Tibial artery (tissue), 4 donors: ENCODE measurements at regions not wholly inside any gene's neighbourhood (a gene's known extent, or its start where the extent isn't known, plus 50 kb on each side); places are given as distances from the start of the nearest gene placed in this dataset.
"Not testable (repeated sequence)": the region's sequence is repeated elsewhere in the genome, so short reads cannot be mapped to it uniquely, and the experiment has no call there.

Experiments
- DNase-seq, 2 donors: peaks; one replicate each; pipeline ENCODE4 v3.0.0-alpha.2; 2019
- H3K27ac ChIP-seq, 2 donors: fragments of 200-600 bp; sonication (generic) in 1 of 2; 1 replicate in 1 of 2; 2 replicates in 1 of 2; pipeline ENCODE4 v1.5.1; 2018 to 2019; ENCODE audit warnings: mild to moderate bottlenecking in 1 of 2
- H3K27me3 ChIP-seq, 2 donors: fragments of 200-600 bp; sonication (generic) in 1 of 2; one replicate each; pipeline versions ENCODE4 v1.5.1 to v1.6.0; 2016 to 2019
- H3K36me3 ChIP-seq, 3 donors: fragments of 200-600 bp; sonication (generic) in 2 of 3; one replicate each; pipeline ENCODE4 v1.5.1; 2016 to 2019; ENCODE audit warnings: mild to moderate bottlenecking in 2 of 3
- H3K4me1 ChIP-seq, 4 donors: fragments of 200-600 bp; sonication (generic) in 2 of 4; 1 replicate in 3 of 4; 2 replicates in 1 of 4; pipeline ENCODE4 v1.5.1; 2016 to 2019
- H3K4me3 ChIP-seq, 2 donors: fragments of 200-600 bp; sonication (generic) in 1 of 2; 1 replicate in 1 of 2; 2 replicates in 1 of 2; pipeline ENCODE4 v1.5.1; 2018 to 2019; ENCODE audit warnings: mild to moderate bottlenecking in 2 of 2
- H3K9me3 ChIP-seq, 3 donors: fragments of 200-600 bp; sonication (generic) in 1 of 3; one replicate each; pipeline ENCODE4 v1.5.1; 2016 to 2019
- intact Hi-C: fragments of 100-400 bp; cut with DNase I; formaldehyde crosslinking; loops from one replicate; pipeline ENCODE4 v1.15.0; 2023; ENCODE audit warnings: low total_unique reads
- TF ChIP-seq, protein P1 (sequence below), 2 experiments: fragments of 200-600 bp in 1 of 2; fragments of 450-650 bp in 1 of 2; IDR thresholded peaks; one replicate each; pipeline ENCODE4 v1.5.1; 2017 to 2019; ENCODE audit warnings: antibody characterized with exemption in 2 of 2, mild to moderate bottlenecking in 1 of 2, moderate library complexity in 1 of 2

DNA sequence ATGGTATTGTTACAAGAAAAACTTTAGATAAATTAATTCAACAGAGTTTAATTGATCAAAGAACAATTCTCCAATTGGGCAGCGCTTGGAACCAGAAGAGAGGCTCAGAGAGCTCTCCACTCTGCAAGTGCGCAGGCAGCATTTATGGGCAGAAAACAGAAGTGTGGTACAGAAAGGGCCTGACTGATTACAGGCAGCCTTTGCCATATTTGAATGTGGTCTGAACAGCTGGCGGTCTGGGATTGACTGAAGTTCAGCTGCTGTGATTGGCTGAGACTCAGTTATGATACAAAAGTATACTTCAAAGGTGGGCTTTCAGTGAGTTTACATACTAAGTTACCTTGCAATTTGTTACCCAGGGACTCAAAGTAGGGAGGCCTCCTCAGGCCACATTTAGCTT, 301.3 kb upstream of the ID2 start:
- Histone ChIP-seq H3K27me3 (no peaks in the 10 kb centered on the region), H3K9me3 (no peaks in the 10 kb centered on the region), H3K4me3 (no peak overlapping the region), H3K36me3 (no peaks in the 10 kb centered on the region), H3K27ac (no peak overlapping the region), H3K4me1 (no peaks in the 10 kb centered on the region)
- DNase-seq: no peak
- intact Hi-C loops: no loop called here
- TF ChIP-seq, protein P1, sequence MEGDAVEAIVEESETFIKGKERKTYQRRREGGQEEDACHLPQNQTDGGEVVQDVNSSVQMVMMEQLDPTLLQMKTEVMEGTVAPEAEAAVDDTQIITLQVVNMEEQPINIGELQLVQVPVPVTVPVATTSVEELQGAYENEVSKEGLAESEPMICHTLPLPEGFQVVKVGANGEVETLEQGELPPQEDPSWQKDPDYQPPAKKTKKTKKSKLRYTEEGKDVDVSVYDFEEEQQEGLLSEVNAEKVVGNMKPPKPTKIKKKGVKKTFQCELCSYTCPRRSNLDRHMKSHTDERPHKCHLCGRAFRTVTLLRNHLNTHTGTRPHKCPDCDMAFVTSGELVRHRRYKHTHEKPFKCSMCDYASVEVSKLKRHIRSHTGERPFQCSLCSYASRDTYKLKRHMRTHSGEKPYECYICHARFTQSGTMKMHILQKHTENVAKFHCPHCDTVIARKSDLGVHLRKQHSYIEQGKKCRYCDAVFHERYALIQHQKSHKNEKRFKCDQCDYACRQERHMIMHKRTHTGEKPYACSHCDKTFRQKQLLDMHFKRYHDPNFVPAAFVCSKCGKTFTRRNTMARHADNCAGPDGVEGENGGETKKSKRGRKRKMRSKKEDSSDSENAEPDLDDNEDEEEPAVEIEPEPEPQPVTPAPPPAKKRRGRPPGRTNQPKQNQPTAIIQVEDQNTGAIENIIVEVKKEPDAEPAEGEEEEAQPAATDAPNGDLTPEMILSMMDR (IDR thresholded peaks at IDR 0.05): no peak

DNA sequence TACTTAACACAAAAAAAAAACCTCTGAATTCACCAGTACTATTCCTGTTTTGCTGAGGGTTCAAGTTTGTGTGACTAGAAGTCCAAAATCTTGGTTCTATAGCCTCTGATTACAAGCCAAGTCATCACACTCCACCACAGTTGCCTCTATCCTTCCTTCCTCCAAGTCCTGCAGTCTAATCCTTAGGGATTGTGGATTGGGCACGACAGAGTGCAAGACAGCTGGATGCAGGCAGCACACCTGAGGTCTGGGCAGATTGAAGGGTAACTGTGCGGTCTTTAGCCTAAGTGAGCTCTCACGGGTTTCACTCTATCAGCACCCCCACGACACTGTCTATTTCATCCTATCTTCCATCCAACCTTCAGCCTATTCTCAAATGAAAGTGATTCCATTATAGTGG, 299.4 kb upstream of the ID2 start:
- Histone ChIP-seq H3K27me3 (no peaks in the 10 kb centered on the region), H3K4me3 (no peak overlapping the region), H3K27ac (no peak overlapping the region), H3K4me1 (no peaks in the 10 kb centered on the region), H3K9me3 (no peaks in the 10 kb centered on the region), H3K36me3 (no peaks in the 10 kb centered on the region)
- no peak for DNase-seq
- TF ChIP-seq, protein P1 (IDR thresholded peaks at IDR 0.05): no peak
- intact Hi-C loops: no loop called here

DNA sequence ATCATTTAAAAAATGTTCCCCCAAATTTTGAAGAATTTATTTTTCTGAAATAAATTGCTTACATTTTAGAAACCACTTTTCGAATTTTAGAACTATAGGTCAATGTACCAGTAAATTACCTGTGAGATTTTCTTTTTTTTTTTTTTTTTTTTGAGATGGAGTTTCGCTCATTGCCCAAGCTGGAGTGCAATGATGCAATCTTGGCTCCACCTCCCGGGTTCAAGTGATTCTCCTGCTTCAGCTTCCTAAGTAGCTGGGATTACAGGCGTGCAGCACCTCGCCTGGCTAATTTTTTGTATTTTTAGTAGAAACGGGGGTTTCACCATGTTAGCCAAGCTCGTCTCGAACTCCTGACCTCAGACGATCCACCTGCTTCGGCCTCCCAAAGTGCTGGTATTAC, 295.1 kb upstream of the ID2 start:
- H3K4me3 ChIP-seq, H3K27me3 ChIP-seq, intact Hi-C loops, DNase-seq, H3K4me1 ChIP-seq, H3K36me3 ChIP-seq, H3K9me3 ChIP-seq, H3K27ac ChIP-seq: not testable (repeated sequence)

DNA sequence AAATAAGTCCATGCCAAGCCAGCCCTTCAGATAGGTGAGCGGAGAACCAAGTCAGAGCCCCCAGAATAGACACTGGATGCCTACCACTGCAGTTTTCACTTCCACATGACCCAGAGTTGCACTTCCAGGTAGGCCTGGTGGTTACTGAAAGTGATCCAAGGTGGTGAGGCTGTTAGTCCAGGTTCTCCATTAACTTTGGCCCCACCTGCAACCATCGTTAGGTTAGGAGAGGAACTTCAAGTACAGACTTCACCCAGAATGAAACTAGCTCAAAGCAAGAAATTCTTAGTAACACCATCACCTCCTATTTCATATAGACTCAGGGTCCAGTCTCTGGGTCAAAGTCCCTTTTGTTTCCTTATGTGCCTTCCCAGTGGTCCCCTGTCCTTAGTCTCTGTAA, 293.1 kb upstream of the ID2 start:
- TF ChIP-seq, protein P1 (IDR thresholded peaks at IDR 0.05): no peak
- no peak for DNase-seq
- Histone ChIP-seq H3K9me3 (no peaks in the 10 kb centered on the region), H3K4me1 (no peaks in the 10 kb centered on the region), H3K4me3 (no peak overlapping the region), H3K27ac (no peak overlapping the region), H3K36me3 (no peaks in the 10 kb centered on the region), H3K27me3 (no peaks in the 10 kb centered on the region)
- intact Hi-C loops: no loop called here

DNA sequence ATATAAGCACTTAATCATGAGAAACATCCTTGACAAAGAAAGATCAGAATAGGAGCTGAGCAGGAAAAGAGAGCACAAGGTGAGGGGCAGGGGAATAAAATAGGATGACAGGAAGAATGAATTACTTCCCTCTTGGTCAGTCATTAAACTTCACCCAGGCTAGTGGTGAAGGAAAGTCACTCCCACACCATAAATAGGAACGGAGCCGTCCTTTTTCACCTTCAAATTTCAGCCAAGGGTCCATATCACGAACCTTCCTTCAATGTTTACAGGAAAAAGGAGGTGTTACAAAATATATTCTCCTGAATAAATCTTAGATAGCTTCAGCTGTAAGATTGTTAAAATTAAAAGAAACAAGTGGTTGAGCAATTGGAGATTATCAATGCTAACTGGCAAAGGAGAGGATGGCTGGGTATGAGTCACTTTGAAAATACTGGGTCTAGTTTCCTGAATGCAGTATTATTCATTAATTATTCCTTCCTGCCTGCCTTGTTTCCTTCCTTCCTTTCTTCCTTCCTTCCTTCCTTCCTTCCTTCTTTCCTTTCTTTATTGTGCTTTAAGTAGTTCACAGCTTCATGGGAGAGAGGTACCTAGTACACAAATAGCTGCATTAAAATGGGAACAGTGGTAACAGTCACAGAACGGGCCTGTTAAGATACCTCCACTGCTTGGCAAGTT, 292.3 kb upstream of the ID2 start:
- DNase-seq: no peak
- no peaks in the 10 kb centered on the region for H3K27me3 ChIP-seq
- no peak overlapping the region for H3K27ac ChIP-seq
- TF ChIP-seq, protein P1 (IDR thresholded peaks at IDR 0.05): no peak
- intact Hi-C loops: no loop called here
- H3K36me3 ChIP-seq: no peaks in the 10 kb centered on the region
- no peaks in the 10 kb centered on the region for H3K9me3 ChIP-seq
- H3K4me1 ChIP-seq: no peaks in the 10 kb centered on the region
- H3K4me3 ChIP-seq: no peak overlapping the region

DNA sequence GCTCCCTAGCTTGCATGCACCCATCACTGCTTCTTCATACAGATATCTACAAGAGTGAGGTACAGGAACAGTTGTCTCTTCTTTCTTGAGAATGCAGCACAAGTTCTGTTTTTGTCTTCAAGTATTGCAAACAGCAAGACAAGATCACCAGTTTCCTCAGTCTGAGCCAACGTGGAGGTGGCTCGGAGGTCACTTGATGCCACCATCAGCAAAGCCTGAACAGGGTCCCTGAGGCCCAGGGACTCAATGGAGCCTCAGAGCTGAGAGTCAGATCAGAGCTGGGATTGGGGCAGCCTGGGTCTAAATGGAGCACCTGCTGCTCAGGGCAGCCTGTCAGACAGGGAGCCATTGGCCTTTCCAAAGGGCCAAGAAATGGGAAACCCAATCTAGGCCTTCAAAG, 290.7 kb upstream of the ID2 start:
- no peak overlapping the region for H3K4me3 ChIP-seq
- no peak overlapping the region for H3K27ac ChIP-seq
- no peak for DNase-seq
- no peaks in the 10 kb centered on the region for H3K36me3 ChIP-seq
- no peaks in the 10 kb centered on the region for H3K4me1 ChIP-seq
- no peaks in the 10 kb centered on the region for H3K27me3 ChIP-seq
- no peaks in the 10 kb centered on the region for H3K9me3 ChIP-seq
- TF ChIP-seq, protein P1 (IDR thresholded peaks at IDR 0.05): no peak
- intact Hi-C loops: no loop called here
